AG04450 (cell line): ENCODE measurements at regions not wholly inside any gene's neighbourhood (a gene's known extent, or its start where the extent isn't known, plus 50 kb on each side); places are given as distances from the start of the nearest gene placed in this dataset.

Experiments
- CTCF ChIA-PET: fragments of 300-600, 350-600 bp; formaldehyde crosslinking; extraction: SDS; loops from one replicate; lab custom pipeline; 2022; ENCODE audit warnings: antibody characterized with exemption, inconsistent platforms; lab: Charles Lee
- POLR2A ChIA-PET: fragments of 350-600 bp; formaldehyde crosslinking; extraction: SDS; loops from one replicate; lab custom pipeline; 2021; ENCODE audit warnings: antibody characterized with exemption, inconsistent platforms; lab: Yijun Ruan, JAX
- DNase-seq: peaks from one replicate; pipeline ENCODE4 v3.0.0-alpha.2; 2011; ENCODE audit warnings: low read depth, low spot score
- H3K27ac ChIP-seq: one replicate; pipeline ENCODE4 v1.5.1; 2012; ENCODE audit warnings: low read depth, low read length, control low read depth
- H3K27me3 ChIP-seq: one replicate; pipeline ENCODE4 v1.6.0; 2012; ENCODE audit warnings: low read length; ENCODE audit not compliant: control insufficient read depth, insufficient read depth
- H3K4me3 ChIP-seq: 2 replicates; pipeline ENCODE4 v1.5.1; 2011; ENCODE audit warnings: mild to moderate bottlenecking, low read depth, low read length, control low read depth
- H3K9me3 ChIP-seq: 2 replicates; pipeline ENCODE4 v1.5.1; 2012; ENCODE audit warnings: low read length; ENCODE audit not compliant: control insufficient read depth, insufficient read depth
- TF ChIP-seq, protein P1 (sequence below): IDR thresholded peaks from 2 replicates; pipeline ENCODE4 v1.5.1; 2011; ENCODE audit warnings: low read depth, low read length, control low read depth, inconsistent platforms

DNA sequence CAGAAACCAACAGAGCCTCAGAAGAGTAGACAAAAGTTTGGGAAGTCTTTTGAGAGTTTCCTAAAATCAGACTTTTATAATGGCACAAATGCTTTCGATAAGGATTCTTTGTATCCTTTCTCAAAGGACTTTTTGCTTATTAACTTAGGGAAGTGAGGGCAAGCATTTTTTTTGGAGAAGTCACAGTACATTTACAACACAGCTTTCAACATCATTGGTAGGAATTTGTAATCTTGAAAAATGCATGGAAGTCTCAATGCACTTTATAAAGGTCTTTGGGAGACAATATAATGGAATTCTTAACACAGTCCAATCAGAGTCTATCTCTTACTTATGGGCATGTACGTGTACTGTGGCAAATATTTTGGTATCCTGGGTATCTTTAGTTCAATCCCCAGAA is 325.8 kb upstream of the NR5A2 start:
- H3K27ac ChIP-seq, result no peak overlapping the region
- no peaks in the 10 kb centered on the region for H3K9me3 ChIP-seq
- POLR2A ChIA-PET, result no interaction called here
- H3K27me3 ChIP-seq, result no peaks in the 10 kb centered on the region
- DNase-seq, result no peak
- TF ChIP-seq, protein P1, sequence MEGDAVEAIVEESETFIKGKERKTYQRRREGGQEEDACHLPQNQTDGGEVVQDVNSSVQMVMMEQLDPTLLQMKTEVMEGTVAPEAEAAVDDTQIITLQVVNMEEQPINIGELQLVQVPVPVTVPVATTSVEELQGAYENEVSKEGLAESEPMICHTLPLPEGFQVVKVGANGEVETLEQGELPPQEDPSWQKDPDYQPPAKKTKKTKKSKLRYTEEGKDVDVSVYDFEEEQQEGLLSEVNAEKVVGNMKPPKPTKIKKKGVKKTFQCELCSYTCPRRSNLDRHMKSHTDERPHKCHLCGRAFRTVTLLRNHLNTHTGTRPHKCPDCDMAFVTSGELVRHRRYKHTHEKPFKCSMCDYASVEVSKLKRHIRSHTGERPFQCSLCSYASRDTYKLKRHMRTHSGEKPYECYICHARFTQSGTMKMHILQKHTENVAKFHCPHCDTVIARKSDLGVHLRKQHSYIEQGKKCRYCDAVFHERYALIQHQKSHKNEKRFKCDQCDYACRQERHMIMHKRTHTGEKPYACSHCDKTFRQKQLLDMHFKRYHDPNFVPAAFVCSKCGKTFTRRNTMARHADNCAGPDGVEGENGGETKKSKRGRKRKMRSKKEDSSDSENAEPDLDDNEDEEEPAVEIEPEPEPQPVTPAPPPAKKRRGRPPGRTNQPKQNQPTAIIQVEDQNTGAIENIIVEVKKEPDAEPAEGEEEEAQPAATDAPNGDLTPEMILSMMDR, result no peak
- no peak overlapping the region for H3K4me3 ChIP-seq
- CTCF ChIA-PET, result interaction anchor here (2.1 kb wide), 1 partner anchor 17 kb away, joined by 6 read pairs; no protein-coding TSS in a partner anchor

DNA sequence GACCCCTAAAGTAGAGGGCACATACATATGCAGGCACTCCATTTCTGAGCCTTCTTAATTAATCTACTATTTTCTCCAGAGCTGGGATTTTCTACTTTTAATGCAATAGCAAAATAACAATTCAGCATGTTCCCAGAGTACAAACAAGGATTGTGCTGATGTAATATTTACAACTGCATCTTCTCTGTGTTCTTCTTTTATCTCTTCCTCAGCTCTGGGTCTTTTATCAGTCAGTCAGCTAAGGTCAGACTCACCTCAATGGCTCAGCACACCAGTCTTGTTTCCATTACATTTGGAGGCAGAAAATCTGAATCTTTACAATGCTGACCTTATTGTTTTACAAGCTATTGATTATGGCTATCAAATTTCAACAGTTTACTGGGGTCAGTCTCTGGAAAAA is 323.3 kb upstream of the NR5A2 start:
- ChIA-PET CTCF (interaction anchor here (1.4 kb wide), 1 partner anchor 20 kb away, joined by 4 read pairs; no protein-coding TSS in a partner anchor), POLR2A (no interaction called here)
- Histone ChIP-seq H3K4me3 (no peak overlapping the region), H3K9me3 (no peaks in the 10 kb centered on the region), H3K27ac (no peak overlapping the region), H3K27me3 (no peaks in the 10 kb centered on the region)
- TF ChIP-seq, protein P1, result no peak
- DNase-seq, result no peak

DNA sequence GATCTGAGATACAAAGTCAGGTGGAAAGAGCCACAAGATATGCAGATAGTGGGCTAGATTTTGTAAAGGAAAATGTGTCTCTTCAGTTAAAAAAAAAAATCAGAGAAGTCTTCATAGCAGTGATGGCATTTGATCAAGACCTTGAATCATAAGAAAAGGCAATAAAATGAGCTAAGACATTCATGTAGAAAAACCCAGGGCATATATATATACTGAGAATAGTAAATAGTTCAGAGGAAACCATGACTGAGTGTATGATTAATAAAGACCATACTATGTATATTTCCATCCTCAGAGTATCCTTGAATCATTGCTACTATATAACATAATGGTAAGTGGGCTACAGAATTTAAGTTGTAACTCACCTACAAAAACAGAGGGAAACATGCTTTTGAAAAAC is 321.7 kb upstream of the NR5A2 start:
- no peak overlapping the region for H3K27ac ChIP-seq
- ChIA-PET CTCF (no interaction called here), POLR2A (interaction anchor here (0.6 kb wide), 1 partner anchor 1210 kb away, joined by 3 read pairs; no protein-coding TSS in a partner anchor)
- H3K27me3 ChIP-seq, result no peaks in the 10 kb centered on the region
- TF ChIP-seq, protein P1, result no peak
- no peaks in the 10 kb centered on the region for H3K9me3 ChIP-seq
- H3K4me3 ChIP-seq, result no peak overlapping the region
- no peak for DNase-seq

DNA sequence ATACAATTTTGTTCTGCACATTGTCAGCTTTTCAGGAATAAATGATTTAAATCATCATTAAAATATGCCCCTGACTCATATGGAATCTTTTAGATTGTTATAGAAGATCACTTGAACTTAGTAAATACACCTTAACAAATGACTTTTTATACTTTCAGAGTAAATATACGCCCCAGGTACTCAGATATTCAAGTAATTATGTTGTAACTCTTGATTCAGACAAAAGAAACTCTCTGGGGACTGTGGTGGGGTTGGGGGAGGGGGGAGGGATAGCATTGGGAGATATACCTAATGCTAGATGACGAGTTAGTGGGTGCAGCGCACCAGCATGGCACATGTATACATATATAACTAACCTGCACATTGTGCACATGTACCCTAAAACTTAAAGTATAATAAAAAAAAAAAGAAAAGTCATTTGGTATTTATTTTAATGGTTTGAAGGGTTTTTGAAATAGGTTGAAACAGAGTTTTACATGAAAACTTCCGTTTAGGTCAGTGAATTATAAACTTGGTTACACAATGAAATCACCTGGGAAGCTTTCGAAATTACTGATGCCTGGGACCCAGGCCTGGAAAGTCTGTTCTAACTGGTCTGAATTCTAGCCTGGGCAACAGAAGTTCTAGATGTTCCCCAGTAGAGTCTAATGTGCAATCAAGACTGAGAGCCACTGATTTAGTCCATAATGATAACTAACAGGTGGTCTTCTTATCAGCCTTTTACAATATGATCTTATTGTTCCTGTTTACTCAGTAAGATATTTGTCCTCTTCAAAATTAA is 320.5 kb upstream of the NR5A2 start:
- no peaks in the 10 kb centered on the region for H3K27me3 ChIP-seq
- ChIA-PET POLR2A (no interaction called here), CTCF (no interaction called here)
- H3K9me3 ChIP-seq, result no peaks in the 10 kb centered on the region
- TF ChIP-seq, protein P1, result no peak
- no peak overlapping the region for H3K27ac ChIP-seq
- H3K4me3 ChIP-seq, result no peak overlapping the region
- no peak for DNase-seq

DNA sequence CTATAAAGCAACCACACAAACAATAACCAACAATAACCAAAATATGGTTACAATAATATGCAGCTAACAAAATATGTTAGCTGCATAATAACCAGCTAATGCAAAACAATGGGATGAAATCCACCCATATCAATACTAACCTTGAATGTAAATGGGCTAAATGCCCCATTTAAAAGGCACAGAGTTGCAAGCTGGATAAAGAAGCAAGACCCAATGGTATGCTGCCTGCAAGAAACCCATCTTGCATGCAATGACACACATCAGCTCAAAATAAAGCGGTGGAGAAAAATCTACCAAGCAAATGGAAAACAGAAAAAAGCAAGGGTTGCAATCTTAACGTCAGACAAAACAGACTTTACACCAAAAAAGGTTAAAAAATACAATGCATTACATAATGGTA is 316.5 kb upstream of the NR5A2 start:
- Histone ChIP-seq H3K4me3 (no peak overlapping the region), H3K27me3 (no peaks in the 10 kb centered on the region), H3K9me3 (no peaks in the 10 kb centered on the region), H3K27ac (no peak overlapping the region)
- no peak for DNase-seq
- CTCF ChIA-PET, result no interaction called here
- TF ChIP-seq, protein P1, result no peak
- POLR2A ChIA-PET, result no interaction called here
